HG03135 (cell line): ENCODE measurements at regions not wholly inside any gene's neighbourhood (a gene's known extent, or its start where the extent isn't known, plus 50 kb on each side); places are given as distances from the start of the nearest gene placed in this dataset.

Experiments used
- ATAC-seq: cut with Tn5 transposase; IDR thresholded peaks from one replicate; pipeline ENCODE4 v1.9.1; 2021; ENCODE audit warnings: mild to moderate bottlenecking, moderate library complexity; ENCODE audit not compliant: unreplicated experiment

DNA sequence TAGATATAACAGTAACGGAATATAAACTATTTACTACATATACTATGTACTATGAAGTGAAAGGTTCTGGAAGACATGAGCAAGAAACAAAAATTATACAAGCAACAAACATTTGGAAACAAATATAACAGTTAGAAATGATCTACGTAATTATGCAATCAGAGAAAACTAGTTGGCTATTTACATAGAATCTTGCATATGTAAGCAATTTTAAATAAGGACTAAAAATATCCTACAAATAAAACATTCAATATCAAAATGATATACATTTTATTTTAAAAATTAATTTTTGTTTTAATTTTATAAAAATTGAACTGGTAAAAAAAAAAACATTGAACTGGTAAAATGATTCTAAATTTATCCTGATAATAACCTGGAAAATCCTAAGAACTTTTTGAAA lies 642.5 kb upstream of the PCDH10 start:
- no peak for ATAC-seq

- no peak for ATAC-seq
Measured at GRCh38 chr4:132513491-132513890, 635.6 kb upstream of the PCDH10 start.

GRCh38 chr4:132526652-132527051 lies 622.4 kb upstream of the PCDH10 start:
- no peak for ATAC-seq

- ATAC-seq, result no peak
Measured at GRCh38 chr4:132527817-132528216, 621.3 kb upstream of the PCDH10 start.

DNA sequence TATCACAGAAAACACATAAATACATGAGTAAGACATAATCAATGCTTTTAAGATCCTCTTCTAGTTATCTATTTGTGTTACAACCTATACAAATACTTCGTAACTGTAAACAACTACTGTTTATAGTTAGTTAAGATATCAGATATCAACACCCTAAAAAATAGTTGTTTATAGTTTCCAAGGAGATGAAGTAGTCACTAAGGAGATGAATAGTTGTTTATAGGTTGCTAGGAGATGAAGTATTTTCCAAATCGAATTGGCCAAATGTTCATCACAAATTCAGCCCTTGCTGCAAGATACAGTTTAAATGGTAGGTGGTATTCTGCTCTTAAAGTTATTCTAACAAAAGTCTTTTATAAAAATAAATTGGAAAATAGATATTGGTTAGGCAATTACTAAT lies 618.2 kb upstream of the PCDH10 start:
- ATAC-seq, result no peak

DNA sequence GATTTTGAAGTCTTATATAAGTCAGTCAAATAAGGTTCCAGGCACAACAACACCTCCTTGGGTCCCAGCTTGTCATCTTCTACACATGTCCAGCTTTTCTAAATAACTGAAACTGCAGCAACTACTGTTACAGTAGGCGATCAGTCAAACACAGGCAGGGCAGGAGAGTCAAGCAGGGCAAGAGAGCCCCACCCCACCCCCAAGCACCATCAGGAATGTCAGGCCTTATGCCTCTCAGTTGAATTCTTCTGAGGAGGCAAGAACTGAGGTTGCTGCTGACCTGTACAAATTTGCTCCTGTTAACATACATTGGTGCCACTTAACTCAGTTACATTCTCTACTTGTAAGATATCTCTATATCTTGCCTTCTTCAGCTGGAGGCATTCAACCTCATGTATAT lies 608.8 kb upstream of the PCDH10 start:
- ATAC-seq, result no peak

DNA sequence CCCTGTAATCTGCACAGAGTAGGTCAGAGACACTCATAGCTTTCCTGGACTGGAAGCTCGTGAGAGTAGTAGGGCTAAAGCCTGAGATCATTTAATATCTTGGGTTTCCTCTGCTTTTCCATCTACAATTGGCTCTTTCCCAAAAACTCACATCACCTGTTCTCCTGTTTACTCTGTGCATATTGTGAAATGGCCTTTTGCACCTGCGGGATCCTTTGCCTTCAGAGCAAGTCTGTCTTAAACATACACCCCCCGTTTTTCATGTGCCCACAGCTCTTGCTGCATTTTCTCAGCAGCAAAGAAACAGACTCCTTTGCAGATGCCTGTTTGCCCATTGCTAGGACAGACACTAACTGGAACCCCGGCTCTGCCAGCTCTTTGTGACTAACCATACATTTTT lies 608.3 kb upstream of the PCDH10 start:
- no peak for ATAC-seq

- ATAC-seq, result no peak
Measured at GRCh38 chr4:132542228-132542627, 606.9 kb upstream of the PCDH10 start.

- ATAC-seq, result no peak
Measured at GRCh38 chr4:132548463-132548862, 600.6 kb upstream of the PCDH10 start.

DNA sequence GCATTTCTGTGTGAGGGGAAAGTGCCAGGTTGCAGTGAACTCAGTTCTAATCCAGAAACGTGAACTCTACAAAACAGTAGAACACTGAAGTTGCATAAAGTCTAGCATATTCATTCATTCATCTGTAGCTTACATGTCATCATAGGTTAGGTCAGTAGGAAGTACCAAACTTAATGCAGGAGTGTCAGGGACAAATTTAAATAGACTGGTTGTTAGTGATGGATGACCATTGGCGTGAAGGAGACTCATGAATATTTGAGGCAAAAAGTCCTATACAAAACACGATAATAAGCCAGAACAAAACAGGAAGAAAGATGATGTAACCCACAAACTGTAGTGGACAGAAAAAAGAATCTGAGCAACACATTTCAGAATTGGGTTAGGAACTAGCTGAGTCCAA lies 592.8 kb upstream of the PCDH10 start:
- no peak for ATAC-seq

GRCh38 chr4:132557660-132558059 lies 591.4 kb upstream of the PCDH10 start:
- ATAC-seq, result no peak

- ATAC-seq, result no peak
Measured at GRCh38 chr4:132564920-132565319, 584.2 kb upstream of the PCDH10 start.

GRCh38 chr4:132565542-132565941 lies 583.6 kb upstream of the PCDH10 start:
- no peak for ATAC-seq

- ATAC-seq, result no peak
Measured at GRCh38 chr4:132572210-132572609, 576.9 kb upstream of the PCDH10 start.

- no peak for ATAC-seq
Measured at GRCh38 chr4:132587626-132588025, 561.5 kb upstream of the PCDH10 start.

DNA sequence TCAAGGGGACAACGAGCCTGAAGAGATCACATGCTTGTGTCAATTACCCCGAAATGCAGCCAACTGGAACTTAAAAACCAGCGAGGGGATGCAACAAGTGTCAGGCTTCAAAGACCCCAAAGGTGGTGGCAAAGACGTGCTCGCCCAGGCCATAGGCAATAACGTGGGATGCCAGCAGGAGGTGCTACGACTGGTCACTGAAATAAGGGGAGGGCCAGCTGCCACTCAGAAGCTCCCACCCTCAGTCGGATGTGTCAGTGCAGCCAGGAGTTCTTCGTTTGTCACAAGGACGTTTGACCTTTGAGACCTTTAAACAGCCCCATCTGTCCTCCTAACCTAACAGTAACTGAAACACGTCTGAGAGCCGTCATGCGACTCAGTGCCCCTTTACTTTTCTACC lies 556.8 kb upstream of the PCDH10 start:
- ATAC-seq, result no peak

GRCh38 chr4:132592850-132593249 lies 556.2 kb upstream of the PCDH10 start:
- no peak for ATAC-seq

GRCh38 chr4:132593717-132594400 lies 555.2 kb upstream of the PCDH10 start:
- no peak for ATAC-seq

GRCh38 chr4:132596186-132596585 lies 552.9 kb upstream of the PCDH10 start:
- no peak for ATAC-seq

GRCh38 chr4:132605551-132605950 lies 543.5 kb upstream of the PCDH10 start:
- no peak for ATAC-seq

DNA sequence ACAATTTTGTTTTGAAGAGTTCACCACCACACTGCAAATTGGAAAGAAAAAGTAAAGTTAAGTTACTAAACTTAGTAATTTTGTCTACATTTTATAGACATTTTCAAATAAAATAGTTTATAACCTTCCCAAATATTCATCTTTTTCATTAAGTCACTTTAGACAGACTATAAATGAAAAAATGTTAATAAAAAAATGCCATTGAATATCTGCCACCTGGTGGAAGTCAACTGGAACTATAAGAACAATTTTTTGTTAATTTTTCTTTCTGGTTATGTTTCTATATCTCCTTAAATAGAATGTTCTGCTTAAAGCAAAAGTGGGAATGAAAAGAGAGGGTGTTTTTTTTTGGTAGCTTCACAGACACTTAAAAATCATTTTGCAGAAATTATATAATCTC lies 534.4 kb upstream of the PCDH10 start:
- no peak for ATAC-seq

GRCh38 chr4:132619968-132620367 lies 529.1 kb upstream of the PCDH10 start:
- ATAC-seq, result no peak
